ENCODE measurements at regions not wholly inside any gene's neighbourhood (a gene's known extent, or its start where the extent isn't known, plus 50 kb on each side); places are given as distances from the start of the nearest gene placed in this dataset.

DNA sequence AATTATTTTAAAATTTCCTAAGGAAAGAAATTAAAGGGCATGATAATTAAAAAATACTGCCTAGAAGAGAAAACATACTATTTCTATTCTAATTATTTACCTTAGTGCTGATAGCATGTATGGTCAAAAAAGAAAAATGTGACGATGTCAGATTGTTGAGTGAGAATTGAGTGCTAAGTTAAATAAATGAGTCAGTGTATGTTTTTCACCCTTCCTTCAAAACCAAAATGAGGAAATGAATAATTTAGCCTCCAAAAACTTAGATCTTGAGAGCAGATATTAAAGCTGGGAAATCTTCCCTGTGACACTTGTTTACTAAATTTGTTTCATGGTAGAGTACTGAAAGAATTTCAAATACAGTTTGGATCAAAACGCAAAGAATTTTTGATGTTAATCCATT, 58.6 kb upstream of the NYAP2 start:
- no peak for FAIRE-seq

GRCh38 chr2:225337183-225337582, 62.3 kb upstream of the NYAP2 start:
- no peak for FAIRE-seq

DNA sequence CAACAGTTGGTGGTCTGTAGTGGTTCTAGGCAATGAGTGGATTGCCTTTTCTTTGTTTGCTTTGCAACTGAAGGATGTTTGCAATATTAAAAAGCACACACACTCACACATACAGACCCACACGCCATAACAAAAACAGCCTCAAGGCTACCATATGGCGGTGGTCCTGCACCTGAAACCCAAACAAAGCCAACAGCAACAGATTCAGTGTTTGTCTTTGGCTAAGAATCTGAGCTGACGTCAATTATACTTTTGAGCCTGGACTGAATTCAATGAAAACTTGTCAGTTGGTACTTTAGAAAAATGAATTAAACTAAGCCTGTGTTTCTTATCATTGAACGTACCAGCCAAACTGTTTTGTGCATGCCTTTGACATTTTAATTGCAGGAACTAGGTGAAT, 65.0 kb upstream of the NYAP2 start:
- FAIRE-seq: no peak

GRCh38 chr2:225328192-225328591, 71.3 kb upstream of the NYAP2 start:
- no peak for FAIRE-seq

GRCh38 chr2:225326969-225327368, 72.5 kb upstream of the NYAP2 start:
- FAIRE-seq: no peak

DNA sequence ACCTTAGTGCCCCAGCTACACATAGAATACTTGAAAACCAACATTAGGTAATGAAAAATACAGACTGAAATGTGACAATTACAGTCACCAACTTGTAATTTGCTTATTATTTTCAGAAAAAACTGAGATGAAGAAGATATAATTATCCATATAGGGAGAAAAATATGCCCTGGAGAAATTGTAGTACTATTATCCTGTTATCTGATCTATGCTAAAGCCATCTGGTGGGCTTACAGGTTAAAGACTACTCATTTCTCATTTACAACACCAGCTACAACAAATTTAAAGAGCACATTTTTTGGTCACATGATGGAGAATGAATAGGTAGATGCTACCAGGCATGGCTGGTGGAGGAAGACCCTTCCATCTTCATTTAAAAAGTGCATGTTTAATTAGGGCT, 79.6 kb upstream of the NYAP2 start:
- no peak for FAIRE-seq

DNA sequence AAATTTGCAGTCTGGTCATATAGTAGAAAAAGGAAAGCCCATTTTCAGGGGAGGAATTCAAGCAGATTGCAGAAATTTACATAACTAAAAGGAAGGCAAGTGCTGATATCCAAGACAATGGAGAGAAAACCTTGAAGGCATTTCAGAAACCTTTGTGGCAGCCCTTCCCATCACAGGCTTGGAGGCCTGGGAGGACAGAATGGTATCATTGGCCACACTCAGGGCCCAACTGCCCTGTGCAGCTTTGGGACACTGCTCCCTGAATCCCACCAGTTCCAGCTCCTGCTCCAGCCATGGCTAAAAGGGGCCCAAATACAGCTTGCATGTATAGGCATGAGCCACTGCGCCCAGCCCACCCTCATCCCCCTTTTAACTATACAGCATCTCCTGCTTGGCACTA, 81.1 kb upstream of the NYAP2 start:
- FAIRE-seq: no peak

DNA sequence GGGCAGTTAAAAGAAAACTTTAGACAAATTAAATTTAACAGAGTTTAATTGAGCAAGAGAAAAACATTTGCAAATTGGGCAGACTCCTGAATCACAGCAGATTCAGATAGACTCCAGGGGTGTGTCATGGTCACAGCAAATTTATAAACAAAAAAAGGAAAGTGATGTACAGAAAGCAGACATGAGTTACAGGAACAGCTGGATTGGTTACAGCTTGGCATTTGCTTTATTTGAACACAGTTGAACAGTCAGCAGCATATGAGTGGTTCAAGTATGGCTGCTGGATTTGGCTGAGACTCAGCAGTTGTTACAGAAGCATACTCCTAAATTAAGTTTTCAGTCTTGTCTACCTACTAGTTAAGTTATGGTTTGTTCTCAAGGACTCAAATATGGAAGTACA, 82.3 kb upstream of the NYAP2 start:
- FAIRE-seq: no peak

DNA sequence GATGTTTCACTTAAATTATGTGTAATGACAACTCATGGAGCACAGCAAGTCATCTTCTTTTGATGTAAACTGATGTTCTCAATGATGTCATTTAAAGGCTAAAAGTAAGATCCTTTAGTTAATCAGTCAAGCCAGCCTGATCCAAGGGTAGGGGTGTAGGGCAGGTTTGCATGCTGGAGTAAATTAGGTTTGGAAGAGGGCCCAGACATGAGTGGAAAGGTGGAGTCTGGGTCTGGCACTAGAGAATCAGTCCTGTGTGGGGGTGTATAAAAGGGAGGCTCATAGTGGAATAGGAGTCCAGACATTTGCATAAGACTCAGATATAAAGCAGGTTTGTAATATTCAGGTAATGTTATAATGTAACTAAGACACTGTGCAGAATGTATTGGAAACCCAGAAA, 88.8 kb upstream of the NYAP2 start:
- no peak for FAIRE-seq

DNA sequence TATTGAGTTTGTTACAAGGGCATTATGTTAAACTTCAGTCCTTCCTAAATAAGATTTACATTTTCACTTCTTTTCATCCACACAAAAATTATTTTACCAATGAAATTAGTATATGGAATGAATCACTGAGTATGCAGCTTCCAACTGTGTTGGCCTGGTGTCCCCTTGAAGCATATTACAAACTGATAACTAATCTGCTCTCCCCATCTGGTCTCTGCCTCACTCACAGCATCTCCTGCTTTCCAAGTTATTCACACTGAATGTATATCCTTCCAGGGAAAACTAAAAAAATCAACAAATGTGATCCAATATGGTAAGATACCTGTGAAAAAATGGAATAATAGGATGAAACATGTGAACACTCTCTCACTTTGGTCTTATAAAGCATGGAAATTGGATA, 90.0 kb upstream of the NYAP2 start:
- no peak for FAIRE-seq

DNA sequence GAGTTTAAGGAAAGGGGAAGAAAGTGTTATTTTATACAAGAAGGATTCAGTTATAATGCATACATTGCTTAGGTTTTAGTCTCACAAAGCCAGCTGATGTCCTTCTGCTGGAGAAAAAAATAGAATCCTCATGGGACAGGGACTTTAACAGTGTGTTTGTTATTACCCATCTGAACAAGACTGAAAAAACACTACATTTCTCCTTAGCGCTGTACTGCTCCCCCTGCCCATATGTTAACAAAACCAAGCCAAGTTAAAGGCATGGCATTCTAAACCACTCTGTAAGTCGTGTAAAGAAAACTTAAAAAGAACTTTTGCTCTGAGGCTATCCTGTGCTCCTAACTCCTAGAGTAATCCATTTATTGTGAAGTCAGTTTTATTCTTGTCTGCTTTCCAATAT, 102.6 kb upstream of the NYAP2 start:
- no peak for FAIRE-seq

DNA sequence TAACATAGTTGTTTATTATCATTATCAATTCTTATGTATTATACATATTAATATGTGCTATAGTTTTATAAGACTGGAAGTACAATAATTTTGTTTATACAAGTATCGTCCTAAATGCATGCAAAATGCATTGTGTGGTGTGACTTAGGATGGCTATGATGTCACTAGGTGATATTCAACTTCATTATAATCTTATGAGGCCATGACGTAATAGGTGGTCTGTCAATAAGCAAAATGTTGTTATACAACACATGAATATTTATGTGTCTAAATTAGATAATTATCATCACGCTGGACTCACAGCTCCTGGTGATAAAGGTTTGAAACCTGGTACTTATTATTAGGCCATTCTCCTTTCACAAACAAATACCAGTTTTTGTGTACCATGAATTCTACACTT, 104.4 kb upstream of the NYAP2 start:
- FAIRE-seq: no peak

DNA sequence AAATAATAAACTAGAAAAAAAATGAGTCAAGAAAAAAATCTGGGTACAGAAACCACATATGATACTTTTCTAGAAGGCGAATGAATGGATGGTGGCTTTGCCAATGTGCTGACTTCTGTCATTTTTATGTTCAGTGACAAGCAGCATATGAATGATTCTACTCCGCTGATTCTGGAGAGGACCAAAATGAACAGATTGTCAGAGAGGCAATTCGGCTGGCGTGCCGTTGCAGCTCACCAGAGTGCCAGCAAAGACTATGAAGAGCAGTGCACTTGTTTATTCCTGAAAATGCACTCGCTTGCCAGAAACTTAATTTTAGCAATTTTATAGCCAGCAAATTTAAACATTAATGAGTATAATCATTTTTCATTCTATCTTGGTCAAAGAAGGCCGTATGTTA, 105.9 kb upstream of the NYAP2 start:
- FAIRE-seq: no peak

DNA sequence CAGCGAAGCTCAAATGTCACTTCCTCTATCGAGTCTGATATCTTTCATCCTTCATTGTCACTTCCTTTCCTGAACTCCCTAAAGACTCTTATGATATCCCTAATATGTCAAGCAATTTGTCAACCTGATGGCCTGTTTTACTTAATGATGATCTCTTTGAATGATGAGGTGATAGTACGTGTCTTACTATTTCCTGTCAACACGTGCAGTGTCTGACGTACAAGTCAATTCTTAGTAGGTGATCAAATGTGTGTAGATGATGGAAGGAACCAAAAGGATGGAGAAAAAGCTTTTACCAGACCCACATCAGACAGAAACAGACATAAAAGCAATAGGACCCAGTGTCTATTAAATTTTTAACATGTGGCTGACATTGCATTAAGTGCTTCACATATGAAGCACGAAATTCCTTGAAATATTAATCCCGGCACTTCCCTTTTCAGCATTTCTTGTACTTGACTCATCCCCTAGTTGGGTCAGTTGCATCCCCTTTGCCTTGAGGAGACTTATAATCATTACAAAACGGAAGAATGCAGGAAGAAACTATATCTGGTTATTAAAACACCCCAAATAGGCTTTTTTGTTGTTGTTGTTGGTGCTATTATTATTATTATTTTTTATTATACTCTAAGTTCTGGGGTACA, 108.6 kb upstream of the NYAP2 start:
- no peak for FAIRE-seq

- no peak for FAIRE-seq
Measured at GRCh38 chr2:225289659-225290058, 109.9 kb upstream of the NYAP2 start.

DNA sequence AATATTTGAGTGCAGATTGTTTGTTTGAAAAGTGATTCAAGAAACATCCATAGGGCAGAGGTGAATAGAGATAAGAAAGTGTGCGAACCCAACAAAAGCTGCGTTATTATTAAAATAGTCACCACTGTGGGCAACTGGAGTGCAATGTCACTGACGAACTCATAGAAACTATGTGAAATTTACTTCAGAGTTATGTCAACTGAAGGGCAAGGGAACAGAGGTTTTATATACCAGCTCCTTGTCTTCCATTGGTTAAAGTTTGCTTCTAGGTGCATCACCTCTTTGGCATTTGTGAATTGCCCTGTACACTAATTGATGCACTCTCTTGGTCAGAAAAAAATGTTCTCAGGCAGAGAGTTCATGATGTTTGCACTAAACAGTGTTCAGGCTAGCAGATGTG, 110.5 kb upstream of the NYAP2 start:
- no peak for FAIRE-seq

DNA sequence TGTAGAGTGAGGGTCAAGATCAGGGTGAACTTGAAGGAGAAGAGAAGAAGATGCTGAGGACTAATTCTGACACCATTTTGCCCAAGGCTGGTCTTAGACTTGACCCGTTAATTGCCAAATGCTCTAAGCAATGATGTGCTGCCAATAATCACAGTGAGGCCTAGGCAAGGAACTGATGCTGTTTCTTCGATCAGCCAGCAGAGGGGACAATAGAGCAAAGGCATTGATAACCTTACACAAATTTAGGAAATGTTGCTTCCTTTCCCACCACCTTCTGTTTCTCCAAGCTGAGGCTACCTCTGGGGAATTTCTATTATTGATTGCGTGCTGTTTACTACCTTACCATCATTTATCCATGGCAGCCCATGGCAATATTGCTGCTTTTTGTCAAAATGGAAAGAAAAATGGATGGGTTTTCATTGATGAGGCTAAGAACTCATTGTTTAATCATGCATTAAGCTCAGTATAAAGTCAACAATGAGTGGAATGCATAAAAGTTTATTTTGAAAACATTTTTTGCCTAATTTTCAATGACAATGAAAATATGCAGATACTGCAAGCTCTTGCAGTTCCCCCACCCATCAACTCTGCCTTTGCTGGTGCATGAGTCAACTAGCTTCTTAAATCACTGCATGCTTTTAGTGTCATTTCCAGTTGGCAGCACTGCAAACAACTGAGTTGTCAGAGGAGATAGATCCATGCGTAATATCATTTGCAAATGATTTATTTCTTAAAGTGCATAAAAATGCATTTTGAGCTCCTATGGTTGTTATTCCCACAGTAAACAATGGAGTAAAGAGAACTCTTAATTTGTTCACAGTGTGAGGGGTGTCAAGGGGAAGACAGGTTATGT, 116.4 kb upstream of the NYAP2 start:
- no peak for FAIRE-seq

DNA sequence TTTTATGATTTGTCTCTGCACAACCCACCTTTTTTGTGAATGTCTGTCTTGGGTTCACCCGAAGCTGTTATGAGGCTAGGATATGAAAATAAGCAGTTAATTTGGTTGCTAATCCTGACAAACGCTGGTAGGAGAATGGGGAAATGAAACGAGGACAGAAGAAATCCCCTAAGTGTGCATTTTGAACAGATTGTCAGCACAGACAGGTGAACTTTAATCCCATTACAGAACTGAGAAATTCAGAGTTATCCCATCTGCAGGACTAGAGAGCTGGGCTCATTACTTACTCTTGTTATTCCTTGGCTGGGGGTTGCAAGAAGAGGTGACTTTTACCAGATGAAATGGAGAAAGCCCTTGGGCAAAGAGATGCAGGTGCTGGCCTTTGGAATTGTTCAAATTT, 123.3 kb upstream of the NYAP2 start:
- FAIRE-seq: no peak

DNA sequence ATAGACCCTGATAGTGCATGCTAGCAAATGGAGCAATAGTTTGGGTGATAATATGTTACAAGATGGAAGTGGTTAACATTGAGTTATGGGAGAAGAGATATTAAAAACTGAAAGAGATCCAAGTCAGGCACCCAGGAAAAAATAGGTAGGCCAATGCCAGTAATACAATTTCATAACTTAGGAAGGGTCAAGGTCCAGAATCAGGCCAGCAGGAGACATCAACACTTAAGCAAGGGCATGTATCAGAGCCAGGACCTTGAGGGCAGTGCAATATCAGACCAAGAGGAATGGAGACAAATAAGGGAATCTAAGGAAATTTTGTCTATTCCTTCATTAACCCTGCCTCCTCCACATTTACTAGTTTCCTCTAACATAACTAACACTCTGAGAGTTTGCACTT, 124.1 kb upstream of the NYAP2 start:
- FAIRE-seq: no peak

GRCh38 chr2:225274751-225275150, 124.8 kb upstream of the NYAP2 start:
- FAIRE-seq: no peak

- no peak for FAIRE-seq
Measured at GRCh38 chr2:225272173-225272572, 127.3 kb upstream of the NYAP2 start.

DNA sequence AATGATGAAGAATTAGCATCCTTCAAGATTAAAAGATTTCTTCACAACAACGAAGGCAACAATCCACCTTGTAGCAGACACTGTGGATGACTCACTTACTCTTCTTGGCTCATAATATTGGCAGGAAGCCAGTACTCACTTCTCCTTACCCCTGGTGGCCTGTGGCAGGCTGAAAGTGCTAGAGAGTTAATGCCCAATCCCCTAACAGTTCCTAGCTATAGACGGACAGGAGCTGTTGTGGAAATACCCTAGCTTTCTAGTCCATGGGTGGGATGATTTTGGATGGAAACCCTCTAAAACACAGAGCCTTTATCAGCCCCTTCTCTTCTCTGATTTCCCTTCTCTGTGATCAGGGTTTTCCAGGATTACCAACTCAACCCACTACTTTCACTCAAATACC, 128.6 kb upstream of the NYAP2 start:
- FAIRE-seq: no peak

- no peak for FAIRE-seq
Measured at GRCh38 chr2:225270053-225270452, 129.5 kb upstream of the NYAP2 start.

- no peak for FAIRE-seq
Measured at GRCh38 chr2:225254363-225254762, 145.1 kb upstream of the NYAP2 start.

DNA sequence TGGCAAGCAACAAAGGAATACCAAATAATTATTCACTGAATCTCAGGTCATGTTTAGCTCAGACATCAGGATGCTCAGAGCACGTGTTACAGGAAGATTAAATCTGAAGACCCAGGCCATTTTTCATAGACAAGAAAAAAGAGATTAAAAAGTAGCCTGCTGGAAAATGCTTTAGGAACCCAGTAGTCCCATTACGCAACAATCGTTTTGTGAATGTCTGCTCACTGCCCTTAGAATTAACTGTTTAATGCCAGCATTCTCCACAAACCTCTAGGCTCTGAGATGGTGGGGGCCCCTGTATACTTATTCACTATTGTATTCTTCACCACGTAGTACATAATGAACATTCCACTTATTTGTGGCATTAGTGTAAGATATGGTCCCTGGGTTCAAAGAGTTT, 154.6 kb upstream of the NYAP2 start:
- no peak for FAIRE-seq
